ENCODE measurements at regions not wholly inside any gene's neighbourhood (a gene's known extent, or its start where the extent isn't known, plus 50 kb on each side); places are given as distances from the start of the nearest gene placed in this dataset.

DNA sequence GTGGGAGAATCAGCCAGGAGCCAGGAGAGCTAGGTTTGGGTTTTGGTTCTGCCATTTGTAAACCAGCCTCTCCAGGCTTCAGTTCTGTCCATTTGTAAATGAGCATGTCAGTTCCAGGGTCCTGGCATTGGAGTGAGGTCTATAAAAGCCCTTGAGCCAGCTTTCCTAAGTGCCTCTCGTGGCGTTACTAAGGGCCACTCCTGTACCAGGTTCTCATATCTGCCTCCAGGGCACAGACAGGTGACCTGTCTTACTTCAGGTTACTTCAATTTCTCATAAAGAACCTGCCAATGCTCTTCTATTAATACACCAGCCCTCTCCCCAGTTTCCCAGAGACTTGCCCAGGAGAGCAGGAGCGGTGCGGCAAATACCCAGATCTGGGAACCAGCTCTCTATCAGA lies 101.9 kb downstream of the VEGFA start:
- DNase-seq (ENCODE audit: low read depth, low spot score) (no peak), FAIRE-seq (no peak)
- no peaks in the 10 kb centered on the region for H3K4me1 ChIP-seq (ENCODE audit: control insufficient read depth, extremely low read depth, insufficient read depth, low read length)
- dilution Hi-C loops (cut with MboI; ENCODE audit: extremely low pct_ligation_motif_present, low sequenced_read_pairs) (no loop called here), intact Hi-C loops (cut with micrococcal nuclease) (no loop called here)
- no peak overlapping the region for H3K9ac ChIP-seq (replicated peaks; ENCODE audit: extremely low read depth, insufficient read depth, low read length)
- ChIA-PET CTCF (interaction anchor here (1.2 kb wide), 1 partner anchor 10 kb away, joined by 3 read pairs; no protein-coding TSS in a partner anchor), POLR2A (no interaction called here)
- H3K27me3 ChIP-seq (ENCODE audit: control insufficient read depth in 2 of 2, insufficient read depth in 2 of 2, low read length in 2 of 2): peaks cover 3 to 15% of the 10 kb centered on the region in 2 experiments
- no peak overlapping the region for H3K4me3 ChIP-seq (replicated peaks in 1 of 3; ENCODE audit: insufficient read depth in 1 of 3, low read depth in 1 of 3, low read length in 3 of 3)
- TF ChIP-seq POLR2AphosphoS5 (IDR thresholded peaks at IDR 0.05; ENCODE audit: insufficient read depth, low read depth, low read length): no peak
- no peak for TF ChIP-seq MYC (IDR thresholded peaks at IDR 0.05; ENCODE audit: low read depth, low read length)
- no peak for TF ChIP-seq GATA2 (IDR thresholded peaks at IDR 0.05; ENCODE audit: insufficient read depth, insufficient read length, low read depth, low read length)
- TF ChIP-seq FOS (IDR thresholded peaks at IDR 0.05; ENCODE audit: borderline replicate concordance, insufficient read depth, low read length): no peak
- TF ChIP-seq, protein P1, sequence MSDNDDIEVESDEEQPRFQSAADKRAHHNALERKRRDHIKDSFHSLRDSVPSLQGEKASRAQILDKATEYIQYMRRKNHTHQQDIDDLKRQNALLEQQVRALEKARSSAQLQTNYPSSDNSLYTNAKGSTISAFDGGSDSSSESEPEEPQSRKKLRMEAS (IDR thresholded peaks at IDR 0.05; ENCODE audit: insufficient read depth, insufficient read length): no peak
- TF ChIP-seq JUN (IDR thresholded peaks at IDR 0.05; ENCODE audit: borderline replicate concordance, insufficient read depth, insufficient read length, low read depth): no peak
- no peak for TF ChIP-seq EZH2 (IDR thresholded peaks at IDR 0.05; ENCODE audit: borderline replicate concordance, low read depth, low read length, severe bottlenecking)
- TF ChIP-seq POLR2A (IDR thresholded peaks at IDR 0.05; ENCODE audit: low read depth, low read length): no peak
- TF ChIP-seq, protein P2, sequence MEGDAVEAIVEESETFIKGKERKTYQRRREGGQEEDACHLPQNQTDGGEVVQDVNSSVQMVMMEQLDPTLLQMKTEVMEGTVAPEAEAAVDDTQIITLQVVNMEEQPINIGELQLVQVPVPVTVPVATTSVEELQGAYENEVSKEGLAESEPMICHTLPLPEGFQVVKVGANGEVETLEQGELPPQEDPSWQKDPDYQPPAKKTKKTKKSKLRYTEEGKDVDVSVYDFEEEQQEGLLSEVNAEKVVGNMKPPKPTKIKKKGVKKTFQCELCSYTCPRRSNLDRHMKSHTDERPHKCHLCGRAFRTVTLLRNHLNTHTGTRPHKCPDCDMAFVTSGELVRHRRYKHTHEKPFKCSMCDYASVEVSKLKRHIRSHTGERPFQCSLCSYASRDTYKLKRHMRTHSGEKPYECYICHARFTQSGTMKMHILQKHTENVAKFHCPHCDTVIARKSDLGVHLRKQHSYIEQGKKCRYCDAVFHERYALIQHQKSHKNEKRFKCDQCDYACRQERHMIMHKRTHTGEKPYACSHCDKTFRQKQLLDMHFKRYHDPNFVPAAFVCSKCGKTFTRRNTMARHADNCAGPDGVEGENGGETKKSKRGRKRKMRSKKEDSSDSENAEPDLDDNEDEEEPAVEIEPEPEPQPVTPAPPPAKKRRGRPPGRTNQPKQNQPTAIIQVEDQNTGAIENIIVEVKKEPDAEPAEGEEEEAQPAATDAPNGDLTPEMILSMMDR (IDR thresholded peaks at IDR 0.05; ENCODE audit: extremely low read depth in 1 of 2, insufficient read depth in 1 of 2, low read depth in 1 of 2, low read length in 2 of 2): no peak
- H3K9me3 ChIP-seq (replicated peaks; ENCODE audit: control insufficient read depth, insufficient read depth, low read length): no peaks in the 10 kb centered on the region
- no peak overlapping the region for H3K27ac ChIP-seq (ENCODE audit: insufficient read depth, low read depth, low read length)
- H2AFZ ChIP-seq (ENCODE audit: low read depth, low read length): no peak overlapping the region
- no peaks in the 10 kb centered on the region for H3K9me1 ChIP-seq (replicated peaks; ENCODE audit: control insufficient read depth, extremely low read depth, insufficient read depth, low read length)
- no TSS peak for BruUV-seq (replicated peaks)
- no peaks in the 10 kb centered on the region for H4K20me1 ChIP-seq (replicated peaks; ENCODE audit: control insufficient read depth, extremely low read depth, insufficient read depth, low read length)
- H3K79me2 ChIP-seq (ENCODE audit: control insufficient read depth, insufficient read depth, low read length): no peaks in the 10 kb centered on the region
- no peaks in the 10 kb centered on the region for H3K36me3 ChIP-seq (ENCODE audit: control insufficient read depth in 2 of 2, extremely low read depth in 1 of 2, insufficient read depth in 2 of 2, low read length in 2 of 2)
- H3K4me2 ChIP-seq (ENCODE audit: insufficient read depth, low read length): no peak overlapping the region

Data from endothelial cell of umbilical vein (primary cell).